GM23338 (cell line): ENCODE measurements at regions not wholly inside any gene's neighbourhood (a gene's known extent, or its start where the extent isn't known, plus 50 kb on each side); places are given as distances from the start of the nearest gene placed in this dataset.

ENCODE experiments used
- ATAC-seq: fragments of 200-7000 bp; cut with Tn5 transposase; 3 replicates; pipeline ENCODE4 v1.9.1; 2020
- DNase-seq: peaks from one replicate; pipeline ENCODE4 v3.0.0-alpha.2; 2015; ENCODE audit warnings: low spot score
- H2AFZ ChIP-seq: fragments of 200-600 bp; sonication (generic); 2 replicates; pipeline ENCODE4 v1.8.0; 2016; ENCODE audit warnings: antibody characterized with exemption, mild to moderate bottlenecking, moderate library complexity
- H3F3A ChIP-seq: fragments of 200-600 bp; sonication (generic); replicated peaks from 2 replicates; pipeline ENCODE4 v1.8.0; 2017; ENCODE audit warnings: antibody characterized with exemption, mixed run types, low read depth
- H3K27ac ChIP-seq: fragments of 200-600 bp; sonication (generic); 2 replicates; pipeline ENCODE4 v1.6.1; 2016; ENCODE audit warnings: low read depth
- H3K27me3 ChIP-seq: fragments of 200-600 bp; sonication (generic); 2 replicates; pipeline ENCODE4 v1.8.0; 2016; ENCODE audit warnings: mild to moderate bottlenecking, mixed run types, moderate library complexity; ENCODE audit not compliant: insufficient read depth
- H3K36me3 ChIP-seq: fragments of 200-600 bp; sonication (generic); 2 replicates; pipeline ENCODE4 v1.8.0; 2016; ENCODE audit warnings: mild to moderate bottlenecking; ENCODE audit not compliant: insufficient read depth
- H3K4me1 ChIP-seq: fragments of 200-600 bp; sonication (generic); 2 replicates; pipeline ENCODE4 v1.8.0; 2016; ENCODE audit warnings: mild to moderate bottlenecking, moderate library complexity; ENCODE audit not compliant: insufficient read depth
- H3K4me2 ChIP-seq: fragments of 200-600 bp; sonication (generic); 2 replicates; pipeline ENCODE4 v1.7.1; 2017; ENCODE audit warnings: mixed run types
- H3K4me3 ChIP-seq: fragments of 200-600 bp; sonication (generic); 2 replicates; pipeline ENCODE4 v1.6.1; 2016; ENCODE audit warnings: mixed run types
- H3K79me2 ChIP-seq: fragments of 200-600 bp; sonication (generic); replicated peaks from 2 replicates; pipeline ENCODE4 v1.8.0; 2017; ENCODE audit warnings: mild to moderate bottlenecking; ENCODE audit not compliant: insufficient read depth
- H3K9me2 ChIP-seq: fragments of 200-600 bp; sonication (generic); 2 replicates; pipeline ENCODE4 v1.8.0; 2017; ENCODE audit not compliant: insufficient read depth
- H4K20me1 ChIP-seq: fragments of 200-600 bp; sonication (generic); replicated peaks from 2 replicates; pipeline ENCODE4 v1.8.0; 2017; ENCODE audit warnings: mild to moderate bottlenecking; ENCODE audit not compliant: insufficient read depth
- H3K27ac Mint-ChIP-seq: 2 replicates; pipeline ENCODE4 v1.8.0; 2020; ENCODE audit warnings: inconsistent platforms, mild to moderate bottlenecking, moderate library complexity, mixed read lengths
- H3K27me3 Mint-ChIP-seq: 3 replicates; pipeline ENCODE4 v1.8.0; 2022; ENCODE audit warnings: low read depth, mild to moderate bottlenecking, moderate library complexity, mixed read lengths, inconsistent platforms; ENCODE audit not compliant: insufficient read depth, poor library complexity
- H3K36me3 Mint-ChIP-seq: 3 replicates; pipeline ENCODE4 v1.8.0; 2021; ENCODE audit warnings: low read depth, mild to moderate bottlenecking, inconsistent platforms, moderate library complexity, mixed read lengths
- H3K4me1 Mint-ChIP-seq: 3 replicates; pipeline ENCODE4 v1.8.0; 2020; ENCODE audit warnings: mild to moderate bottlenecking, inconsistent platforms, mixed read lengths
- H3K4me3 Mint-ChIP-seq: 3 replicates; pipeline ENCODE4 v1.8.0; 2021; ENCODE audit warnings: moderate library complexity, mild to moderate bottlenecking, inconsistent platforms, mixed read lengths
- H3K9me3 Mint-ChIP-seq: 3 replicates; pipeline ENCODE4 v1.8.0; 2020; ENCODE audit warnings: moderate library complexity, mild to moderate bottlenecking, inconsistent platforms, mixed read lengths
- CREB1 ChIP-seq: fragments of 250-450 bp; sonication (Bioruptor Pico); IDR thresholded peaks from 2 replicates; pipeline ENCODE4 v1.5.0; 2020; ENCODE audit warnings: low read depth, mild to moderate bottlenecking, moderate library complexity
- CTCF ChIP-seq, 2 experiments: fragments of 200-600 bp in 1 of 2; sonication (generic) in 1 of 2; conservative IDR thresholded peaks; 2 replicates each; pipeline versions ENCODE4 v1.5.1 to v1.6.1; 2016 to 2017; ENCODE audit warnings: antibody characterized with exemption in 2 of 2, low read depth in 2 of 2, mild to moderate bottlenecking in 2 of 2, moderate library complexity in 1 of 2
- ETS1 ChIP-seq: IDR thresholded peaks from 2 replicates; pipeline ENCODE4 v1.6.1; 2016; ENCODE audit warnings: antibody characterized with exemption
- EZH2 ChIP-seq: fragments of 200-600 bp; sonication (generic); IDR thresholded peaks from one replicate; pipeline ENCODE4 v1.8.0; 2017; ENCODE audit warnings: antibody characterized with exemption, mild to moderate bottlenecking, low read depth; ENCODE audit not compliant: unreplicated experiment
- EZH2phosphoT487 ChIP-seq: fragments of 200-600 bp; sonication (generic); IDR thresholded peaks from one replicate; pipeline ENCODE4 v1.8.1; 2018; ENCODE audit warnings: antibody characterized with exemption; ENCODE audit not compliant: unreplicated experiment
- JUNB ChIP-seq: IDR thresholded peaks from one replicate; pipeline ENCODE4 v1.6.1; 2016; ENCODE audit warnings: antibody characterized with exemption; ENCODE audit not compliant: unreplicated experiment
- NANOG ChIP-seq: IDR thresholded peaks from 2 replicates; pipeline ENCODE4 v1.6.1; 2016; ENCODE audit warnings: antibody characterized with exemption, borderline replicate concordance
- POLR2AphosphoS5 ChIP-seq: IDR thresholded peaks from 2 replicates; pipeline ENCODE4 v1.6.1; 2016; ENCODE audit warnings: antibody characterized with exemption, low read depth
- REST ChIP-seq: IDR thresholded peaks from one replicate; pipeline ENCODE4 v1.6.1; 2018; ENCODE audit warnings: antibody characterized with exemption; ENCODE audit not compliant: unreplicated experiment
- STAT1 ChIP-seq: IDR thresholded peaks from one replicate; pipeline ENCODE4 v1.6.1; 2016; ENCODE audit warnings: antibody characterized with exemption; ENCODE audit not compliant: unreplicated experiment
- ZNF114 ChIP-seq: fragments of 250-450 bp; sonication (Bioruptor Pico); IDR thresholded peaks from 2 replicates; pipeline ENCODE4 v1.5.0; 2020; ENCODE audit warnings: mild to moderate bottlenecking, moderate library complexity
- ZNF331 ChIP-seq: fragments of 250-450 bp; sonication (Bioruptor Pico); IDR thresholded peaks from 2 replicates; pipeline ENCODE4 v1.5.0; 2020; ENCODE audit warnings: low read depth, mild to moderate bottlenecking, moderate library complexity
- ZNF462 ChIP-seq: fragments of 250-450 bp; sonication (Bioruptor Pico); IDR thresholded peaks from 2 replicates; pipeline ENCODE4 v1.5.0; 2020; ENCODE audit warnings: mild to moderate bottlenecking, moderate library complexity

- Histone ChIP-seq H4K20me1 (no peaks in the 10 kb centered on the region), H3K79me2 (no peaks in the 10 kb centered on the region), H3K4me2 (no peak overlapping the region), H3K27me3 (no peaks in the 10 kb centered on the region), H3K9me2 (no peaks in the 10 kb centered on the region), H3K4me1 (no peaks in the 10 kb centered on the region), H3F3A (no peaks in the 10 kb centered on the region), H3K4me3 (no peak overlapping the region), H3K36me3 (no peaks in the 10 kb centered on the region), H3K27ac (no peak overlapping the region), H2AFZ (no peak overlapping the region)
- H3K4me3 Mint-ChIP-seq = no peak overlapping the region
- no peak overlapping the region for H3K27ac Mint-ChIP-seq
- no peaks in the 10 kb centered on the region for H3K36me3 Mint-ChIP-seq
- ATAC-seq = no peak
- no peak for DNase-seq
- no peaks in the 10 kb centered on the region for H3K27me3 Mint-ChIP-seq
- no peak for TF ChIP-seq NANOG
- no peak for TF ChIP-seq ETS1
- TF ChIP-seq POLR2AphosphoS5 = no peak
- TF ChIP-seq EZH2phosphoT487 = no peak
- TF ChIP-seq STAT1 = no peak
- no peak for TF ChIP-seq CTCF (conservative IDR thresholded peaks at IDR 0.05; ENCODE audit: low read depth in 2 of 2)
- no peak for TF ChIP-seq EZH2
- no peak for TF ChIP-seq REST
- TF ChIP-seq CREB1 = no peak
- TF ChIP-seq ZNF462 (CRISPR knock-in tag) = no peak
- no peak for TF ChIP-seq JUNB
- no peak for TF ChIP-seq ZNF331 (CRISPR knock-in tag)
- no peak for TF ChIP-seq ZNF114
- H3K4me1 Mint-ChIP-seq = no peaks in the 10 kb centered on the region
- H3K9me3 Mint-ChIP-seq = no peaks in the 10 kb centered on the region; the same call in 1 of the 3 replicates
Measured at GRCh38 chr1:29785554-29785953, 549.2 kb downstream of the PTPRU start.
